Kidney (tissue), 13 donors: ENCODE measurements at regions not wholly inside any gene's neighbourhood (a gene's known extent, or its start where the extent isn't known, plus 50 kb on each side); places are given as distances from the start of the nearest gene placed in this dataset.

ENCODE experiments used
- DNase-seq, 5 donors: peaks; one replicate each; pipeline ENCODE4 v3.0.0-alpha.2; 2013 to 2020
- FAIRE-seq: peaks from 2 replicates; lab custom pipeline; 2012; peaks lifted over from hg19 to GRCh38; lab: Jason Lieb, UNC
- H3K27ac ChIP-seq, 2 donors: one replicate each; pipeline ENCODE4 v1.7.0; 2013; ENCODE audit warnings: low read depth in 2 of 2, low read length in 2 of 2, inconsistent platforms in 1 of 2
- H3K27me3 ChIP-seq: one replicate; pipeline ENCODE4 v1.7.1; 2013; ENCODE audit warnings: low read length, inconsistent platforms; ENCODE audit not compliant: control insufficient read depth, insufficient read depth
- H3K36me3 ChIP-seq, 3 donors: one replicate each; pipeline versions ENCODE4 v1.7.0 to v1.7.1; 2013; ENCODE audit warnings: low read length in 3 of 3, control low read depth in 1 of 3, inconsistent platforms in 1 of 3; ENCODE audit not compliant: insufficient read depth in 3 of 3, control insufficient read depth in 2 of 3
- H3K4me1 ChIP-seq, 3 donors: one replicate each; pipeline versions ENCODE4 v1.7.0 to v1.7.1; 2013; ENCODE audit warnings: low read length in 3 of 3, inconsistent platforms in 1 of 3, low read depth in 1 of 3; ENCODE audit not compliant: control insufficient read depth in 2 of 3, insufficient read depth in 2 of 3
- H3K4me3 ChIP-seq, 3 donors: one replicate each; pipeline versions ENCODE4 v1.7.0 to v1.8.1; 2013; ENCODE audit warnings: low read length in 3 of 3, control low read depth in 1 of 3, inconsistent platforms in 1 of 3
- H3K9ac ChIP-seq, 3 donors: one replicate each; pipeline versions ENCODE4 v1.7.0 to v1.7.1; 2013; ENCODE audit warnings: low read length in 3 of 3, control low read depth in 1 of 3, inconsistent platforms in 1 of 3
- H3K9me3 ChIP-seq, 3 donors: one replicate each; pipeline versions ENCODE4 v1.7.0 to v1.7.1; 2013; ENCODE audit warnings: low read length in 3 of 3, control low read depth in 1 of 3, inconsistent platforms in 1 of 3; ENCODE audit not compliant: control insufficient read depth in 2 of 3, insufficient read depth in 1 of 3
- CTCF ChIP-seq: IDR thresholded peaks from 3 replicates; pipeline ENCODE4 v1.5.1; 2012; ENCODE audit warnings: mild to moderate bottlenecking, moderate library complexity, borderline replicate concordance; ENCODE audit not compliant: insufficient read depth; ENCODE audit errors: extremely low read depth
- intact Hi-C: fragments of 100-400 bp; cut with DNase I; formaldehyde crosslinking; loops from one replicate; pipeline ENCODE4 v1.11.1; 2022
- donor health status: control.
- donor health status: control.
- donor health status: control.
- donor health status: control.
- donor health status: control.
- donor health status: DM: yes; HTN: yes; CAD: no.
- donor health status: Normal renal cell carcinoma (clear cell type).

DNA sequence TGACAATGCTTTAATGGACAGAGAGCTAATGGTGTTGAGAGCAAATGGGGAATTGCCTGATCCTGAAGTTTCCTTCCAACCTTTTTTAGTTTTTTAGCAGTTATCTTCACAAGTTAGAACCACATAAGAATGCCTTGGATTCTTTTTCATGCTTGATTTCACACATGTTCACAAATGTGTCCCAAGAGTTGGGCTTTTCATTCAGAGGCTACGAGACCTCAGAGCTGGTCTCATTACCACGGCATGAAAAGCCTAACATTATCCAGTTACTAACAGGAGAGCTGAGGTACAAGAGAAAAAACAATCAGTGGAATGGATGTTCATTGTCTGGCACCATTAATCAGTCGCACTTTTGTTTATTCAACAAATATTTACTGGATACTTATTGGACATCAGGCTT is 340.6 kb downstream of the ZNF326 start:
- FAIRE-seq: no peak
- no peak for TF ChIP-seq CTCF
- H3K27me3 ChIP-seq: no peaks in the 10 kb centered on the region

GRCh38 chr1:90334137-90334536 is 339.2 kb downstream of the ZNF326 start:
- no peak overlapping the region for H3K4me3 ChIP-seq
- DNase-seq (no peak), FAIRE-seq (no peak)
- no peaks in the 10 kb centered on the region for H3K36me3 ChIP-seq
- no peak for TF ChIP-seq CTCF
- H3K27ac ChIP-seq: no peak overlapping the region
- no peaks in the 10 kb centered on the region for H3K9me3 ChIP-seq
- no peak overlapping the region for H3K9ac ChIP-seq
- no peaks in the 10 kb centered on the region for H3K4me1 ChIP-seq
- intact Hi-C loops: no loop called here
- H3K27me3 ChIP-seq: no peaks in the 10 kb centered on the region

More for the DNA sequence above, 340.6 kb downstream of the ZNF326 start:
- Histone ChIP-seq H3K4me1 (no peaks in the 10 kb centered on the region), H3K36me3 (no peaks in the 10 kb centered on the region), H3K4me3 (no peak overlapping the region), H3K9me3 (no peaks in the 10 kb centered on the region), H3K9ac (no peak overlapping the region), H3K27ac (no peak overlapping the region)
- DNase-seq: peak in 2 of 5 donors; percentile 35 to 36
- intact Hi-C loops: no loop called here

GRCh38 chr1:90325168-90325567 is 330.3 kb downstream of the ZNF326 start:
- no peaks in the 10 kb centered on the region for H3K9me3 ChIP-seq
- FAIRE-seq: no peak
- H3K27me3 ChIP-seq: no peaks in the 10 kb centered on the region
- no peak overlapping the region for H3K27ac ChIP-seq
- intact Hi-C loops: no loop called here
- H3K9ac ChIP-seq: no peak overlapping the region
- no peaks in the 10 kb centered on the region for H3K36me3 ChIP-seq
- no peak overlapping the region for H3K4me3 ChIP-seq
- H3K4me1 ChIP-seq: no peaks in the 10 kb centered on the region
- no peak for DNase-seq
- TF ChIP-seq CTCF: no peak

- no peaks in the 10 kb centered on the region for H3K36me3 ChIP-seq
- FAIRE-seq: no peak
- TF ChIP-seq CTCF: no peak
- intact Hi-C loops: no loop called here
- no peak for DNase-seq
- no peaks in the 10 kb centered on the region for H3K27me3 ChIP-seq
- no peaks in the 10 kb centered on the region for H3K4me1 ChIP-seq
- H3K9me3 ChIP-seq: no peaks in the 10 kb centered on the region
- H3K9ac ChIP-seq: no peak overlapping the region
- no peak overlapping the region for H3K4me3 ChIP-seq
- no peak overlapping the region for H3K27ac ChIP-seq
These were observed 327.3 kb downstream of the ZNF326 start for GRCh38 chr1:90322186-90322585.
